HCT116 (cell line): ENCODE measurements at regions not wholly inside any gene's neighbourhood (a gene's known extent, or its start where the extent isn't known, plus 50 kb on each side); places are given as distances from the start of the nearest gene placed in this dataset.

Experiments used
- CTCF ChIP-seq, 3 experiments: fragments of 200-600 bp in 1 of 3; sonication (generic) in 1 of 3; IDR thresholded peaks in 2 of 3; conservative IDR thresholded peaks in 1 of 3; 2 replicates each; pipeline ENCODE4 v1.5.1; 2012 to 2017; ENCODE audit warnings: low read depth in 2 of 3, low read length in 2 of 3, antibody characterized with exemption in 1 of 3, borderline replicate concordance in 1 of 3, control low read depth in 1 of 3, mild to moderate bottlenecking in 1 of 3, mixed read lengths in 1 of 3, mixed run types in 1 of 3, moderate library complexity in 1 of 3; ENCODE audit not compliant: insufficient read depth in 1 of 3
- ELF1 ChIP-seq: IDR thresholded peaks from 2 replicates; pipeline ENCODE4 v1.6.1; 2012; ENCODE audit warnings: low read depth, borderline replicate concordance
- EZH2phosphoT487 ChIP-seq: fragments of 200-600 bp; IDR thresholded peaks from 2 replicates; pipeline ENCODE4 v1.6.1; 2018; ENCODE audit warnings: antibody characterized with exemption, borderline replicate concordance
- MAX ChIP-seq: IDR thresholded peaks from 2 replicates; pipeline ENCODE4 v1.6.1; 2012
- POLR2A ChIP-seq: IDR thresholded peaks from 2 replicates; pipeline ENCODE4 v1.7.0; 2011; ENCODE audit warnings: borderline replicate concordance; ENCODE audit not compliant: insufficient read depth, insufficient read length; ENCODE audit errors: extremely low read depth
- POLR2AphosphoS5 ChIP-seq: IDR thresholded peaks from 2 replicates; pipeline ENCODE4 v1.6.1; 2011; ENCODE audit warnings: mild to moderate bottlenecking, low read depth, low read length, moderate library complexity
- RAD21 ChIP-seq: IDR thresholded peaks from 2 replicates; pipeline ENCODE4 v1.6.1; 2012; ENCODE audit warnings: low read depth, mild to moderate bottlenecking
- REST ChIP-seq: IDR thresholded peaks from 2 replicates; pipeline ENCODE4 v1.6.1; 2012; ENCODE audit warnings: low read depth
- SIN3A ChIP-seq: IDR thresholded peaks from 2 replicates; pipeline ENCODE4 v1.6.1; 2012; ENCODE audit warnings: low read depth
- SP1 ChIP-seq: IDR thresholded peaks from 2 replicates; pipeline ENCODE4 v1.6.1; 2012; ENCODE audit warnings: low read depth
- SRF ChIP-seq: IDR thresholded peaks from 2 replicates; pipeline ENCODE4 v1.6.1; 2012; ENCODE audit warnings: low read depth
- YY1 ChIP-seq: IDR thresholded peaks from 2 replicates; pipeline ENCODE4 v1.6.1; 2011; ENCODE audit warnings: low read length, low read depth, moderate library complexity, mild to moderate bottlenecking; ENCODE audit not compliant: insufficient replicate concordance; ENCODE audit errors: extremely low read depth
- ZNF274 ChIP-seq: fragments of 200-500 bp; sonication (Bioruptor generic); IDR thresholded peaks from 2 replicates; pipeline ENCODE4 v1.6.1; 2014; ENCODE audit warnings: mild to moderate bottlenecking, low read depth, low read length, inconsistent platforms

GRCh38 chr14:98694541-98694940 lies 577.5 kb downstream of the BCL11B start:
- TF ChIP-seq YY1 (no peak), MAX (no peak), POLR2A (no peak), SP1 (no peak), ZNF274 (no peak), ELF1 (no peak), REST (no peak), POLR2AphosphoS5 (no peak), SIN3A (no peak), CTCF (IDR thresholded peaks at IDR 0.05 in 2 of 3, conservative IDR thresholded peaks at IDR 0.05 in 1 of 3; ENCODE audit: borderline replicate concordance in 1 of 3, insufficient read depth in 1 of 3, low read depth in 2 of 3, low read length in 2 of 3) (no peak), EZH2phosphoT487 (no peak), RAD21 (no peak), SRF (no peak)
